Osteocyte (in vitro differentiated cells): ENCODE measurements at regions not wholly inside any gene's neighbourhood (a gene's known extent, or its start where the extent isn't known, plus 50 kb on each side); places are given as distances from the start of the nearest gene placed in this dataset.

Source experiments
- DNase-seq: peaks from one replicate; pipeline ENCODE4 v3.0.0; 2021; ENCODE audit warnings: mixed read lengths; ENCODE audit not compliant: unreplicated experiment; ENCODE audit errors: extremely low spot score
- H3K27ac Mint-ChIP-seq: one replicate; pipeline ENCODE4 v1.8.0; 2021; ENCODE audit warnings: mild to moderate bottlenecking, mixed read lengths; ENCODE audit not compliant: unreplicated experiment
- H3K27me3 Mint-ChIP-seq: one replicate; pipeline ENCODE4 v1.8.0; 2021; ENCODE audit warnings: mixed read lengths; ENCODE audit not compliant: unreplicated experiment
- H3K36me3 Mint-ChIP-seq: one replicate; pipeline ENCODE4 v1.8.0; 2021; ENCODE audit warnings: mixed read lengths; ENCODE audit not compliant: unreplicated experiment
- H3K4me1 Mint-ChIP-seq: one replicate; pipeline ENCODE4 v1.8.0; 2021; ENCODE audit warnings: mixed read lengths; ENCODE audit not compliant: unreplicated experiment
- H3K4me3 Mint-ChIP-seq: one replicate; pipeline ENCODE4 v1.8.0; 2021; ENCODE audit warnings: mild to moderate bottlenecking, moderate library complexity, mixed read lengths; ENCODE audit not compliant: unreplicated experiment
- H3K9me3 Mint-ChIP-seq: one replicate; pipeline ENCODE4 v1.8.0; 2021; ENCODE audit warnings: mixed read lengths; ENCODE audit not compliant: unreplicated experiment
- CTCF ChIP-seq: fragments of 200-600 bp; sonication (generic); IDR thresholded peaks from 2 replicates; pipeline ENCODE4 v1.5.0; 2021; ENCODE audit warnings: antibody characterized with exemption, mild to moderate bottlenecking, moderate library complexity

GRCh38 chr13:81383444-81383843 lies 1042.5 kb upstream of the SPRY2 start:
- H3K27me3 Mint-ChIP-seq: peaks cover 2% of the 10 kb centered on the region
- H3K4me3 Mint-ChIP-seq: no peak overlapping the region
- H3K27ac Mint-ChIP-seq: no peak overlapping the region
- no peak for TF ChIP-seq CTCF
- H3K36me3 Mint-ChIP-seq: no peaks in the 10 kb centered on the region
- peaks cover 6% of the 10 kb centered on the region for H3K9me3 Mint-ChIP-seq
- H3K4me1 Mint-ChIP-seq: no peaks in the 10 kb centered on the region
- DNase-seq: no peak

- no peaks in the 10 kb centered on the region for H3K4me1 Mint-ChIP-seq
Observed at GRCh38 chr13:81382246-81382645, 1041.3 kb upstream of the SPRY2 start.

DNA sequence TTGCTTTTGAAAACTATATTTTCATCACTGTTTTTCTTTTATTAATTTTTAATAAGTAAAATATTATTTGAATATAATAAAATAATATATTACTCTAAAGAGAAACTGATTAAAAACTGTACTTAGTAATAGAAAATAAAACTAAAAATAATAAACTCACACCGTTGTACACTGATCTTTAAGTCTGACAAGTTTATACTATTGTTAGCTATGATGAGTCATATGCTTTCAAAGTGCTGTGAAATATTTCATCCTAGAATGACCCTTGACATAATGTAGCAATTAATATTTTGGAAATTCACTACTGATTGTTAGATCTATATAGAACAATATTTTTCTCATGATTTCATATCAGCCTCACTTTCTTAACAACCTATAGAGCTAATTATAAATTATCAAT lies 1040.6 kb upstream of the SPRY2 start:
- no peak overlapping the region for H3K4me3 Mint-ChIP-seq
- no peak for DNase-seq
- no peaks in the 10 kb centered on the region for H3K36me3 Mint-ChIP-seq
- peaks cover 6% of the 10 kb centered on the region for H3K9me3 Mint-ChIP-seq
- no peaks in the 10 kb centered on the region for H3K4me1 Mint-ChIP-seq
- no peak overlapping the region for H3K27ac Mint-ChIP-seq
- TF ChIP-seq CTCF: no peak
- H3K27me3 Mint-ChIP-seq: peaks cover 2% of the 10 kb centered on the region

More at GRCh38 chr13:81382246-81382645, 1041.3 kb upstream of the SPRY2 start:
- Mint-ChIP-seq H3K27me3 (peaks cover 2% of the 10 kb centered on the region), H3K36me3 (no peaks in the 10 kb centered on the region), H3K27ac (no peak overlapping the region), H3K9me3 (peaks cover 6% of the 10 kb centered on the region), H3K4me3 (no peak overlapping the region)
- no peak for DNase-seq
- no peak for TF ChIP-seq CTCF

DNA sequence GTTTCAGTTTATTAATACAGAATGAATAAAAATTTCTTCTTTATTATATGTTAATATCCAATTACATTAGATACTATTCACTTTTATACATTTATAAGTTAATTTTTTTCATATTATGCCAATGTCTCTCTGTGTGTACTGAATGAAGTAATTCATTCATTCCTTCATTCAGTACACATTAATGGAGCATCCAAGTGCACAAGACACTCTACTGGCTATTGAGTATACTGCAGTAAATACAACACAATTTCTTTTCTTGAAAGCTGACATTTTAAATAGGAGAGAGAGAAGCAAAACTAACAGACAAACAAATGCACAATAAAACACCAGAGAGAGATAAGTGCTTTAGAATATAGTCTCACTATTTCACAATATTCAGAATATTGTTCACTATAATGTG lies 1038.3 kb upstream of the SPRY2 start:
- Mint-ChIP-seq H3K4me3 (no peak overlapping the region), H3K27me3 (no peaks in the 10 kb centered on the region), H3K4me1 (no peaks in the 10 kb centered on the region), H3K36me3 (no peaks in the 10 kb centered on the region), H3K9me3 (peaks cover 1% of the 10 kb centered on the region), H3K27ac (no peak overlapping the region)
- no peak for DNase-seq
- TF ChIP-seq CTCF: no peak

GRCh38 chr13:81377921-81378320 lies 1037.0 kb upstream of the SPRY2 start:
- no peak for DNase-seq
- no peak for TF ChIP-seq CTCF
- Mint-ChIP-seq H3K36me3 (no peaks in the 10 kb centered on the region), H3K27ac (no peak overlapping the region), H3K9me3 (no peaks in the 10 kb centered on the region), H3K27me3 (no peaks in the 10 kb centered on the region), H3K4me3 (no peak overlapping the region), H3K4me1 (no peaks in the 10 kb centered on the region)
